Hepatocyte (in vitro differentiated cells): ENCODE measurements at regions not wholly inside any gene's neighbourhood (a gene's known extent, or its start where the extent isn't known, plus 50 kb on each side); places are given as distances from the start of the nearest gene placed in this dataset.

Experiments used
- EZH2 ChIP-seq: fragments of 200-600 bp; sonication (generic); IDR thresholded peaks from 2 replicates; pipeline ENCODE4 v1.6.1; 2016; ENCODE audit warnings: antibody characterized with exemption, mild to moderate bottlenecking, borderline replicate concordance
- EZH2phosphoT487 ChIP-seq: fragments of 200-600 bp; sonication (generic); IDR thresholded peaks from one replicate; pipeline ENCODE4 v1.6.1; 2018; ENCODE audit warnings: antibody characterized with exemption, mild to moderate bottlenecking, low read depth, moderate library complexity; ENCODE audit not compliant: unreplicated experiment, severe bottlenecking
- TF ChIP-seq, protein P1 (sequence below): fragments of 200-600 bp; sonication (generic); IDR thresholded peaks from 2 replicates; pipeline ENCODE4 v1.5.1; 2016; ENCODE audit warnings: antibody characterized with exemption, mild to moderate bottlenecking; ENCODE audit not compliant: poor library complexity

DNA sequence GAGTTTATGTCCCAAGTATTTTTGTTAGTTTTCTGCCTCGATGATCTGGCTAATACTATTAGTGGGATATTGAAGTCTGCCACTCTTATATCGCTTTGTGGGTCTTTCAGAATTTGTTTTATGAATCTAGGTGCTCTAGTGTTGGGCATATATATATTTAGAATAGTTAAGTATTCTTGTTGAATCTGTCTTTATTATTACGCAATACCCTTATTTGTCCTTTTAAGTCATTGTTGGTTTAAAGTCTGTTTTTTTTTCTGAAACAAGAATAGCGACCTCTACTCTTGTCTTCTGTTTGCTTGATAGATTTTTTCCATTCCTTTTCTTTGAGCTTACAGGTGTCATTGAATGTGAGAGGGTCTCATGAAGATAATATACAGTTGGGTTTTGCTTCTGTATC lies 239.0 kb downstream of the ASCL1 start:
- TF ChIP-seq, protein P1, sequence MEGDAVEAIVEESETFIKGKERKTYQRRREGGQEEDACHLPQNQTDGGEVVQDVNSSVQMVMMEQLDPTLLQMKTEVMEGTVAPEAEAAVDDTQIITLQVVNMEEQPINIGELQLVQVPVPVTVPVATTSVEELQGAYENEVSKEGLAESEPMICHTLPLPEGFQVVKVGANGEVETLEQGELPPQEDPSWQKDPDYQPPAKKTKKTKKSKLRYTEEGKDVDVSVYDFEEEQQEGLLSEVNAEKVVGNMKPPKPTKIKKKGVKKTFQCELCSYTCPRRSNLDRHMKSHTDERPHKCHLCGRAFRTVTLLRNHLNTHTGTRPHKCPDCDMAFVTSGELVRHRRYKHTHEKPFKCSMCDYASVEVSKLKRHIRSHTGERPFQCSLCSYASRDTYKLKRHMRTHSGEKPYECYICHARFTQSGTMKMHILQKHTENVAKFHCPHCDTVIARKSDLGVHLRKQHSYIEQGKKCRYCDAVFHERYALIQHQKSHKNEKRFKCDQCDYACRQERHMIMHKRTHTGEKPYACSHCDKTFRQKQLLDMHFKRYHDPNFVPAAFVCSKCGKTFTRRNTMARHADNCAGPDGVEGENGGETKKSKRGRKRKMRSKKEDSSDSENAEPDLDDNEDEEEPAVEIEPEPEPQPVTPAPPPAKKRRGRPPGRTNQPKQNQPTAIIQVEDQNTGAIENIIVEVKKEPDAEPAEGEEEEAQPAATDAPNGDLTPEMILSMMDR, result no peak
- TF ChIP-seq EZH2 (no peak), EZH2phosphoT487 (no peak)
